Omental fat pad (tissue), 3 donors: ENCODE measurements at regions not wholly inside any gene's neighbourhood (a gene's known extent, or its start where the extent isn't known, plus 50 kb on each side); places are given as distances from the start of the nearest gene placed in this dataset.

Experiments
- ATAC-seq: fragments of 150-250 bp; one replicate; pipeline ENCODE4 v1.9.1; 2016; ENCODE audit warnings: mild to moderate bottlenecking, moderate library complexity; ENCODE audit not compliant: low FRiP score
- DNase-seq: peaks from one replicate; pipeline ENCODE4 v3.0.0-alpha.2; 2019; ENCODE audit warnings: low spot score
- CTCF ChIP-seq, 3 donors: fragments of 450-650 bp; IDR thresholded peaks; one replicate each; pipeline ENCODE4 v1.5.1; 2016 to 2017; ENCODE audit warnings: antibody characterized with exemption in 3 of 3, mild to moderate bottlenecking in 3 of 3, moderate library complexity in 2 of 3

- TF ChIP-seq CTCF (IDR thresholded peaks at IDR 0.05), result no peak
- no peak for DNase-seq
- ATAC-seq, result no peak
Measured at GRCh38 chr2:175535631-175536030, 354.1 kb upstream of the ATP5MC3 start.

- no peak for TF ChIP-seq CTCF (IDR thresholded peaks at IDR 0.05)
- DNase-seq, result no peak
- no peak for ATAC-seq
Measured at GRCh38 chr2:175525975-175526374, 344.5 kb upstream of the ATP5MC3 start.

GRCh38 chr2:175523001-175523400 lies 341.5 kb upstream of the ATP5MC3 start:
- ATAC-seq (no peak), DNase-seq (no peak)
- no peak for TF ChIP-seq CTCF (IDR thresholded peaks at IDR 0.05)

GRCh38 chr2:175518206-175518605 lies 336.7 kb upstream of the ATP5MC3 start:
- TF ChIP-seq CTCF (IDR thresholded peaks at IDR 0.05), result no peak
- DNase-seq (no peak), ATAC-seq (no peak)

- DNase-seq (no peak), ATAC-seq (no peak)
Measured at GRCh38 chr2:175516555-175516954, 335.0 kb upstream of the ATP5MC3 start.

GRCh38 chr2:175500255-175500654 lies 318.7 kb upstream of the ATP5MC3 start:
- DNase-seq (no peak), ATAC-seq (no peak)
- no peak for TF ChIP-seq CTCF (IDR thresholded peaks at IDR 0.05)

More at GRCh38 chr2:175516555-175516954, 335.0 kb upstream of the ATP5MC3 start:
- no peak for TF ChIP-seq CTCF (IDR thresholded peaks at IDR 0.05)

- TF ChIP-seq CTCF (IDR thresholded peaks at IDR 0.05), result no peak
Measured at GRCh38 chr2:175490360-175490791, 308.9 kb upstream of the ATP5MC3 start.

More at GRCh38 chr2:175490360-175490791, 308.9 kb upstream of the ATP5MC3 start:
- no peak for ATAC-seq
- DNase-seq, result no peak
